GM12891 (cell line): ENCODE measurements at regions not wholly inside any gene's neighbourhood (a gene's known extent, or its start where the extent isn't known, plus 50 kb on each side); places are given as distances from the start of the nearest gene placed in this dataset.

Experiments
- DNase-seq: peaks from one replicate; pipeline ENCODE4 v3.0.0; 2011; ENCODE audit warnings: low spot score; ENCODE audit not compliant: insufficient read length
- FAIRE-seq: peaks from 2 replicates; lab custom pipeline; 2011; peaks lifted over from hg19 to GRCh38; lab: Jason Lieb, UNC
- PAX5 ChIP-seq: IDR thresholded peaks from 2 replicates; pipeline ENCODE4 v1.6.1; 2011; ENCODE audit warnings: low read length, moderate library complexity, mild to moderate bottlenecking; ENCODE audit not compliant: insufficient read depth, severe bottlenecking
- POLR2A ChIP-seq: IDR thresholded peaks from 2 replicates; pipeline ENCODE4 v1.6.1; 2011; ENCODE audit warnings: low read depth, low read length, control low read depth
- POLR2AphosphoS5 ChIP-seq: IDR thresholded peaks from 2 replicates; pipeline ENCODE4 v1.6.1; 2011; ENCODE audit warnings: low read depth, low read length, control low read depth
- POU2F2 ChIP-seq: IDR thresholded peaks from 2 replicates; pipeline ENCODE4 v1.6.1; 2011; ENCODE audit warnings: low read depth, mild to moderate bottlenecking, control low read depth, low read length, moderate library complexity
- SPI1 ChIP-seq: IDR thresholded peaks from 2 replicates; pipeline ENCODE4 v1.6.1; 2011; ENCODE audit warnings: low read depth, low read length, control low read depth
- TAF1 ChIP-seq: IDR thresholded peaks from 2 replicates; pipeline ENCODE4 v1.6.1; 2011; ENCODE audit warnings: low read depth, low read length, control low read depth

DNA sequence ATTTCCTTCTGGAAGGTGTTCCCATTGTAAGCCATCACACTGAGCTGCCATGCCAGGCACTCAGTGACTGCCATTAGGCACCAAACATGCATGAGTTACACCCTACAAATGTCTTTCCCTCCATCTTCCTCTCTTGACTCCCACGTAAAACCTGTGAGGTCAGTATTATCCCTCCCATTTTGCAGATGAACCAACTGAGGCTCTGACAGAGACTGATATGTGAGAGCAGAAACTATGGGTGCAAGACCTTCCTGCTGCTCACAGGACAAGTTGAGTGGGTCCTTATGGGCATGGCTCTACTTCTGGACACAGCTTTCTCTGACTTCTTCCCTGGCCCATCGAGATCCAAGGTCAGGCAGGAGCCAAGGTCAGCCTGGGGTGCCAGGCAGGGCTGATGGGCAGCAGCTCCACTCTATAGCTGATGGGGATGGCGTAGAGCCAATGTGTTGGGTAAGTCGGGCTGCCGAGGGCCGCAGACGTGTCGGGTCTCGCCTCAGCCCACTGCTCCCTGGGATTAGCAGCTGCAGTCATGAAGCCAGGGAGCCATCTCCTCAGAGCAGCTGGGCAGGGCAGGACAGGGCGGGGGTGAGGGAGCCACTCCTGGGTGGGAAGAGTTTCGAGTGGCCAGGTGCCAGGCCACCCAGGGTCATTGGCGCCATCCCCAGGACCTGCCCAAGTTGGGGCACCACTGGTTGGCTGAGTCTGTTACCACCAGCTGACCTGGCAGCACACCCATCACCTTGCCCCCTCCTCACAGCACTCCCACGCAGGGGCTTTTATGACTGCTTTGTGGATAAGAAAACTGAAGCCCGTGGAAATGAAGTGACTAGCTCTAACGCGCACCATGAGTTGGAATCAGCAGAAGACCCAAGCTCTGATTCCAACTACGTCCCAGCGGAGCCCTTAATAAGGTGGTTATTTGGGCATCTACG is 117.8 kb upstream of the ZMIZ1 start:
- no peak for TF ChIP-seq PAX5
- no peak for TF ChIP-seq SPI1
- TF ChIP-seq POU2F2, result no peak
- TF ChIP-seq TAF1, result no peak
- no peak for TF ChIP-seq POLR2A
- TF ChIP-seq POLR2AphosphoS5, result no peak
- no peak for FAIRE-seq
- DNase-seq, result no peak

DNA sequence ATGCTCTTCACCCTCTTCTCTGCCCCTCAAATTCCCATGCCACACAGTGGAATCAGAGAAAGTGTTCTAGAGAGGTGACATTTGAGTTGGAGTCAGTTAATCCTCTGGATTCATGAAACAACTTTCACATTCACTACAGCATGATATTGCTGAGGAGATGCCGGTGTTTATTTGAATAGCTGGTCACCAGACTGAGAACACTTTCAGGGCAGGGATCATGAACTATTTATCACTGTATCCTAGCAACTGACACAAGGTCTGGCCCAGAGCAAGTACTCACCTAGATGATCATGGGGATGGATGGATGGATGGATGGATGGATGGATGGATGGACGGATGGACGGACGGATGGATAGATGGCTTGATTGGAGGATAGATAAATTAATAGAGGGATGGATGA is 116.7 kb upstream of the ZMIZ1 start:
- FAIRE-seq (no peak), DNase-seq (no peak)
- TF ChIP-seq PAX5, result no peak
- no peak for TF ChIP-seq SPI1

DNA sequence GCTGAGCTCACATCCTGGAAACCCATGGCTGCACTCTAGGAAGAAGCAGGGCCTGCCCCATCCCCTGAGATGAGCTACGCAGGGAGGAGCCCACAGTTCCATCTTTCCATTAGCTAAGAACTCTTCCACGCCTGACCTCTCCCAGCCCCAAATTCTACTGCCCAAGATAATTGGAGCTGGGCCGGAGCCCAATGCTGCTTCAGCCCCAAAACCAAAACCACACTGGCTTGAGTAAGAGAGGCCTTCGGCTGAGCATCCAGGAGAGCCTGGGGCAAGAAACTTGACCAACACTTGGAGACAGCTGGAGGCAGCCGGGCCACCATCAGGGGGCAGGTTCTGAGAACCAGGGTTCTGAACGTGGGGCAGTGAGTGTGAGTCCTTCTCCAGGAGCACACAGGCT is 116.1 kb upstream of the ZMIZ1 start:
- no peak for TF ChIP-seq PAX5
- no peak for TF ChIP-seq TAF1
- no peak for TF ChIP-seq POLR2A
- TF ChIP-seq POLR2AphosphoS5, result no peak
- no peak for TF ChIP-seq POU2F2
- no peak for TF ChIP-seq SPI1
- DNase-seq (no peak), FAIRE-seq (no peak)

DNA sequence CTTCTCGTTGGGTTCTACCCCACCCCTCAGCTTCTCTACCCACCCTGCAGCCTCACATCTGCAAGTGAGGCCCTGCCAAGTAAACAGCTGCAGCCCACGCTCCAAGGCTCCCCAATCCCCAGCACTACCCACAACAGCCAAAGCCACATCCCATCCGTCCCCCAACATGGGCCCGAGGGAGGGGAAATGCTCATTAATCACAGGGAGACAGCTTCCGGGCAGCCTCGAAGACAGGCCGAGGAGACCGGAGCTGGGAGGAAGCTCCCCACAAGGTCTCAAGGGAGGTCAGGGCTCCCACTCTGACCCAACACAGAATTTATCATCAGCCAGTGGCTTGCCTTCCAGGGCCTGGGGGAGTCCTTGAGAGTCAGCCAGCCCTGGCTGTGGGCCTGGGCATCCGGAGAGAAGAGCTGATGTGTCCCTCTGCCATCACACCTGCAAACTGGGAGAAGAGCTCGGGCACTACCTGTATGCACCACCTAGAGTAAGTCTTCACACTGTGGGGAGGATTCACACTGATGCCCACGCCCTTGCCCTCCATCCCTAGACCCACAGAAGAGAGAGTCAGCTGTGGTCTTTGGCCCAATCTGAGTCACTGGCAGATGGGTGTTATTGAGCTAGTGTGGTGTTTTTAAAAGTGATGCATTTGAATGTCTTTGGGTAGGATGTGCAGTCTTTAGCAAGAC is 115.5 kb upstream of the ZMIZ1 start:
- TF ChIP-seq POU2F2 (no peak), SPI1 (no peak), POLR2AphosphoS5 (no peak), POLR2A (no peak), PAX5 (no peak), TAF1 (no peak)
- no peak for DNase-seq
- no peak for FAIRE-seq

DNA sequence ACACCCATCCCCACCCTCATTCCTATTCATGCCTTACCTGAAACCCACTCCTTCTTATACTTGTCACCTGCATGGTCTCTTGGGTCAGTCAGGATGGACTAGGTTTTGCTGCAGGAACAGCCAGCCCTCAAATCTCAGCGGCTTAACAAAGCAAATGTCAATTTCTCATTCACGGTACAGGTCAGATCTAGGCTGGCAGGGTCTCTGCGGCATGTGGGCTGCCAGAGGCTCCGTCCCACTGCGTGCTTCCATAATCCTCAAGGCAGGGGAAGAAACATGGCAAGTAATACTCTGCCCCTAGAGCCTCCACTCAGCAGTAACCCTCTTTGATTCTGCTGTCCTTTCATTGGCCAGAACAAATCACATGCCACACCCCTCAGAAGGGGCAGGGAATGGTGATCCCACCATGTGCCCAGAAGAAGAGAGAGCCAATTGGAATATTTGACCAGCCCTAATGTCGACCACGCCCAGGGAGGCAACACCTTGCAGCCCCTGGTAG is 114.9 kb upstream of the ZMIZ1 start:
- FAIRE-seq (no peak), DNase-seq (no peak)
- TF ChIP-seq TAF1, result no peak
- TF ChIP-seq SPI1, result no peak
- TF ChIP-seq POLR2AphosphoS5, result no peak
- TF ChIP-seq POU2F2, result no peak
- no peak for TF ChIP-seq PAX5
- no peak for TF ChIP-seq POLR2A

DNA sequence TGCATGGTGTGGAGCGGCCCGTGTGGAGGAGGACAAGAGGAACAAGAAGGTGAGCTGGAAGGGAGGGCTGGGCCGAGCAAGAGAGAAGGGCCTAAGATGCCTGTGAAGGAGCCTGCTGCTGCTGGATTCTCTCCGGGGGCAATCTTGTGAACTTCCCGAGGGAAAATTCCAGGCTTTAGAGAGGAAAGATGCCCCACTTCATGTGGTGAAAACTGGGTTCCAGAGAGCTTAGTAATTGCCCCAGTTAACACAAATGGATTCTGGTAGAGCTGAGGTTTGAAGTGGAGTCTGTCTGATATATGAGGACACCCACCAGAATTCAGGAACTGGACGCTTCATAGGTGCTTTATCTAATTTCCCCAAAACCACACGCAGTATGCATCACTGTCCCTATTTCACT is 114.1 kb upstream of the ZMIZ1 start:
- no peak for DNase-seq

DNA sequence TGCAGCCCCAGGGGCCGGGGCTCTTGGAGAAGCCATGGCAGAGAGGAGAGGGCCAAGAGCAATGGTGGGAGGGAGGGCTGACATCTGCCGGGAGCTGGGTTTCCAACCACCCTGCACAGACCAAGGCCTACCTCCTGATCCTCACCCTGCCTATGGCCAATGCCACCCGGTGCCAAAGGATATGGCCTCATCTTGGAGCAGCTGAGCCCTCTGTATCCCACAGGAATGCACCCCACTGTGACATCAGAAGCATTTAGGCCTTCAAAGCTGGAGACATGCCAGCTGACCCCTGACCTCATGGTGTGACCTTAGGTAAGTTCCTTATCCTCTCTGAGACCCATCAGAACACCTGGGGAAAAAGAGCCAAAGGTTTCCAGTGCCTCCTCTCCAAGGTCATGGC is 113.6 kb upstream of the ZMIZ1 start:
- FAIRE-seq (no peak), DNase-seq (no peak)
- no peak for TF ChIP-seq POLR2A
- TF ChIP-seq TAF1, result no peak
- no peak for TF ChIP-seq POU2F2
- no peak for TF ChIP-seq POLR2AphosphoS5
- no peak for TF ChIP-seq SPI1
- no peak for TF ChIP-seq PAX5

More for the DNA sequence above, 114.1 kb upstream of the ZMIZ1 start:
- no peak for TF ChIP-seq SPI1
- TF ChIP-seq POU2F2, result no peak
- no peak for TF ChIP-seq TAF1
- TF ChIP-seq PAX5, result no peak
- TF ChIP-seq POLR2AphosphoS5, result no peak
- TF ChIP-seq POLR2A, result no peak
- no peak for FAIRE-seq

DNA sequence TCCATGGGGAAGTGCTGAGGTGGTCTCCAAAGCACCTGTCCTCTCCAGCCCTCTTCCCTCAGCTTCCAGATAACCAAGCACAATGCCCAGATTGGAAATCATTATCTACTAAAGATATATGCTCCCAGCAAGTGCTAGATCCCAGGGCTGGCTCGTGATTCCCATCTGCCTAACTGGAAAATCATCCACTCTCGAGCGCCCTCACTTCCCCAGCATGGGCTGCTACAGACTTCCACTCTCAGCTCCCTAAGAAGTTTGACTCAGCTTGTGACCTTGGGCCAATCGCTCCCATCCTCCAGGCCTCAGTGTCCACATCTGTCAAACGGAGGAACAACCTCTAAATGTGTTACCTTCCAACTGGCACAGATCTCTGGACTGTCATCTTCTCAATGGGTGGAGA is 112.4 kb upstream of the ZMIZ1 start:
- TF ChIP-seq PAX5 (no peak), TAF1 (no peak), POLR2AphosphoS5 (no peak), SPI1 (no peak), POLR2A (no peak), POU2F2 (no peak)
- FAIRE-seq (no peak), DNase-seq (no peak)

DNA sequence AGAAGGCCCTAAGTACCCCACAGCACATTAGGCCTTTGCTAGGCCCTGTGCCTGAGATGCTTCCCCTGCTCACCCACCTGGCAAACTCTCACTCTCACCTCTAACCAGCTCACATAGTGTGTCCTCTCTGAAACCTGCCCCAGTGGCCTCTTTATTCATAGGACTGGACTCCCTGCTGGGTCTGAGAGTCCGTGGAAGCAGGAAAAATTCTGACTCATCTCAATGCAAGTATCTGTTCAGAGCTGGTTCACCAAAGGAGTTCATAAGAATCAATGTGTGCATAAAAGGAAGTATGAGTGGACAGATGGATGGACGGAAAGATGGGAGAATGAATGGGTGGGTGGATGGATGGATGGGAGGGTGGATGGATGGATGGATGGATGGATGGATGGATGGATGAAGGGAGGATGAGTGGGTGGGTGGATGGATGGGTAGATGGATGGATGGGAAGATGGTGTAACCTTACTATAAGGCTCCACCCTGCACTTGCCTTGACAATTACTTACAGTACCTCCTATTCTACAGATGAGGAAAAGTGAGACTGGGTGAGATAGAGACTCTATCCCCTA is 111.2 kb upstream of the ZMIZ1 start:
- TF ChIP-seq SPI1 (no peak), POLR2AphosphoS5 (no peak), TAF1 (no peak), POU2F2 (no peak), PAX5 (no peak), POLR2A (no peak)
- no peak for FAIRE-seq
- no peak for DNase-seq
